CD4-positive, CD25-positive, alpha-beta regulatory T cell (primary cell): ENCODE measurements at regions not wholly inside any gene's neighbourhood (a gene's known extent, or its start where the extent isn't known, plus 50 kb on each side); places are given as distances from the start of the nearest gene placed in this dataset.

Experiments used
- ATAC-seq, 2 donors: fragments of 150-1000 bp; cut with Tn5 transposase; one replicate each; pipeline ENCODE4 v1.10.0; 2021; ENCODE audit warnings: low read depth in 2 of 2, moderate number of reproducible peaks in 2 of 2, moderate library complexity in 1 of 2
- DNase-seq, 3 donors: peaks; one replicate each; pipeline versions ENCODE4 v3.0.0 to v3.0.0-alpha.2; 2012 to 2022; ENCODE audit warnings: mixed read lengths in 1 of 3
- H3K27ac ChIP-seq: one replicate; pipeline ENCODE4 v1.7.0; 2013; ENCODE audit warnings: mild to moderate bottlenecking, low read length; ENCODE audit not compliant: insufficient read depth, poor library complexity, severe bottlenecking
- H3K27me3 ChIP-seq: one replicate; pipeline ENCODE4 v1.7.0; 2013; ENCODE audit warnings: low read length; ENCODE audit not compliant: control insufficient read depth, insufficient read depth
- H3K36me3 ChIP-seq: one replicate; pipeline ENCODE4 v1.7.0; 2013; ENCODE audit warnings: mild to moderate bottlenecking, low read length, moderate library complexity; ENCODE audit not compliant: control insufficient read depth, insufficient read depth
- H3K4me1 ChIP-seq: 2 replicates; pipeline ENCODE4 v1.7.0; 2013; ENCODE audit warnings: mild to moderate bottlenecking, low read length; ENCODE audit not compliant: insufficient read depth, control insufficient read depth, poor library complexity, severe bottlenecking
- H3K4me3 ChIP-seq: one replicate; pipeline ENCODE4 v1.7.0; 2013; ENCODE audit warnings: low read depth, mild to moderate bottlenecking, low read length, moderate library complexity
- H3K9me3 ChIP-seq, 2 experiments: 1 replicate in 1 of 2; 2 replicates in 1 of 2; pipeline ENCODE4 v1.7.0; 2013; ENCODE audit warnings: low read length in 2 of 2, mild to moderate bottlenecking in 1 of 2, moderate library complexity in 1 of 2; ENCODE audit not compliant: control insufficient read depth in 2 of 2
- H3K27ac Mint-ChIP-seq, 3 donors: one replicate each; pipeline ENCODE4 v1.8.0; 2020 to 2022; ENCODE audit warnings: mild to moderate bottlenecking in 3 of 3, mixed read lengths in 3 of 3, moderate library complexity in 2 of 3
- H3K27me3 Mint-ChIP-seq: one replicate; pipeline ENCODE4 v1.8.0; 2022; ENCODE audit warnings: mild to moderate bottlenecking, mixed read lengths
- H3K36me3 Mint-ChIP-seq: one replicate; pipeline ENCODE4 v1.8.0; 2020; ENCODE audit warnings: mixed read lengths
- H3K4me1 Mint-ChIP-seq, 4 donors: one replicate each; pipeline ENCODE4 v1.8.0; 2020 to 2022; ENCODE audit warnings: mixed read lengths in 4 of 4, mild to moderate bottlenecking in 1 of 4
- H3K4me3 Mint-ChIP-seq, 4 donors: one replicate each; pipeline ENCODE4 v1.8.0; 2020 to 2022; ENCODE audit warnings: mild to moderate bottlenecking in 4 of 4, mixed read lengths in 4 of 4, moderate library complexity in 3 of 4
- H3K9me3 Mint-ChIP-seq, 7 donors: one replicate each; pipeline ENCODE4 v1.8.0; 2020 to 2022; ENCODE audit warnings: mixed read lengths in 7 of 7, mild to moderate bottlenecking in 3 of 7, moderate library complexity in 2 of 7

GRCh38 chr1:190043655-190044054 lies 434.0 kb downstream of the BRINP3 start:
- Mint-ChIP-seq H3K27ac (no peak overlapping the region), H3K4me3 (no peak overlapping the region), H3K9me3 (peaks cover 4 to 32% (median 5%) of the 10 kb centered on the region in 7 donors), H3K27me3 (no peaks in the 10 kb centered on the region), H3K4me1 (no peaks in the 10 kb centered on the region), H3K36me3 (no peaks in the 10 kb centered on the region)
- DNase-seq (no peak), ATAC-seq (no peak)
- Histone ChIP-seq H3K36me3 (no peaks in the 10 kb centered on the region), H3K27ac (no peak overlapping the region), H3K9me3 (no peaks in the 10 kb centered on the region), H3K4me3 (no peak overlapping the region), H3K27me3 (no peaks in the 10 kb centered on the region), H3K4me1 (no peaks in the 10 kb centered on the region)

DNA sequence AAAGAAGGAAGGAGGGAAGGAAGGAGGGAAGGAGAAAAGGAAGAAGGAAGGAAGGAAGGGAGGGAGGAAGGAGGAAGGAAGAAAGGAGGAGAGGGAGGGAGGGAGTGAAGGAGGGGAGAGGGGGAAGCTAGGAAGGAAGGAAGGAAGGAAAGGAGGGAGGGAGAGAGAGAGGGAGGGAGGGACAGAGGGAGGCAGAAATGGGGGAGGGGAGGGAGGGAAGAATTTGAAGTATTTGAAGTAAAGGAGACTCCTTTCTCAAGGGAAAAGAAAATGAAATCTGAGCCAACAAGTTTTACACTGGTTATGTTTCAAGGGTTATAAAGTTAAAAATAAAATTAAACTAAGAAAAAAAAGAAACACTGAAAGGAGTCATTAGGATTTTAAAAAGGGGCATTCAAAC lies 431.4 kb downstream of the BRINP3 start:
- Mint-ChIP-seq H3K36me3 (no peaks in the 10 kb centered on the region), H3K4me3 (no peak overlapping the region), H3K27ac (no peak overlapping the region), H3K27me3 (no peaks in the 10 kb centered on the region), H3K9me3 (peaks cover 0 to 14% (median 4%) of the 10 kb centered on the region in 7 donors), H3K4me1 (no peaks in the 10 kb centered on the region)
- no peaks in the 10 kb centered on the region for H3K36me3 ChIP-seq
- no peak for DNase-seq
- no peak overlapping the region for H3K27ac ChIP-seq
- H3K4me1 ChIP-seq = no peaks in the 10 kb centered on the region
- H3K9me3 ChIP-seq = peaks cover 2 to 4% of the 10 kb centered on the region in 2 experiments
- H3K4me3 ChIP-seq = no peak overlapping the region
- H3K27me3 ChIP-seq = no peaks in the 10 kb centered on the region
- ATAC-seq = no peak
